H9 (cell line): ENCODE measurements at regions not wholly inside any gene's neighbourhood (a gene's known extent, or its start where the extent isn't known, plus 50 kb on each side); places are given as distances from the start of the nearest gene placed in this dataset.

Source experiments
- DNase-seq: peaks from one replicate; pipeline ENCODE4 v3.0.0-alpha.2; 2017
- H2AFZ ChIP-seq: one replicate; pipeline ENCODE4 v1.6.1; 2013; ENCODE audit warnings: mild to moderate bottlenecking, low read length, control low read depth, moderate library complexity
- H2AK5ac ChIP-seq: 2 replicates; pipeline ENCODE4 v1.6.1; 2013; ENCODE audit warnings: low read length, control low read depth, mixed read lengths; ENCODE audit not compliant: insufficient read length
- H2BK120ac ChIP-seq: one replicate; pipeline ENCODE4 v1.6.1; 2013; ENCODE audit warnings: low read depth, mild to moderate bottlenecking, low read length, control low read depth, inconsistent platforms; ENCODE audit not compliant: poor library complexity, severe bottlenecking
- H2BK12ac ChIP-seq: 2 replicates; pipeline ENCODE4 v1.6.1; 2013; ENCODE audit warnings: low read length, control low read depth, mixed read lengths, low read depth; ENCODE audit not compliant: insufficient read length
- H2BK15ac ChIP-seq: 2 replicates; pipeline ENCODE4 v1.6.1; 2013; ENCODE audit warnings: low read depth, low read length, control low read depth
- H2BK20ac ChIP-seq: one replicate; pipeline ENCODE4 v1.6.1; 2013; ENCODE audit warnings: low read depth, mild to moderate bottlenecking, low read length, control low read depth, inconsistent platforms; ENCODE audit not compliant: poor library complexity, severe bottlenecking
- H2BK5ac ChIP-seq: 2 replicates; pipeline ENCODE4 v1.6.1; 2013; ENCODE audit warnings: low read length, control low read depth, mixed read lengths; ENCODE audit not compliant: insufficient read length
- H3K14ac ChIP-seq: 2 replicates; pipeline ENCODE4 v1.6.1; 2013; ENCODE audit warnings: low read length, control low read depth; ENCODE audit not compliant: insufficient read depth
- H3K18ac ChIP-seq: 2 replicates; pipeline ENCODE4 v1.6.1; 2013; ENCODE audit warnings: low read depth, mild to moderate bottlenecking, mixed read lengths, low read length, control low read depth; ENCODE audit not compliant: insufficient read length
- H3K23ac ChIP-seq: 2 replicates; pipeline ENCODE4 v1.6.1; 2013; ENCODE audit warnings: low read length, control low read depth, mixed read lengths, low read depth; ENCODE audit not compliant: insufficient read length
- H3K23me2 ChIP-seq: 2 replicates; pipeline ENCODE4 v1.6.1; 2013; ENCODE audit warnings: low read depth, mild to moderate bottlenecking, mixed read lengths, low read length, control low read depth; ENCODE audit not compliant: insufficient read length, poor library complexity, severe bottlenecking
- H3K27ac ChIP-seq: 2 replicates; pipeline ENCODE4 v1.5.1; 2013; ENCODE audit warnings: low read length, control low read depth, mixed read lengths, low read depth; ENCODE audit not compliant: insufficient read length
- H3K27me3 ChIP-seq: 2 replicates; pipeline ENCODE4 v1.6.1; 2013; ENCODE audit warnings: low read length, control low read depth, inconsistent platforms; ENCODE audit not compliant: insufficient read depth
- H3K4ac ChIP-seq: 2 replicates; pipeline ENCODE4 v1.6.1; 2013; ENCODE audit warnings: low read depth, mild to moderate bottlenecking, control low read depth, inconsistent platforms, low read length, moderate library complexity
- H3K4me1 ChIP-seq: 2 replicates; pipeline ENCODE4 v1.6.1; 2013; ENCODE audit warnings: low read length, control low read depth, inconsistent platforms; ENCODE audit not compliant: insufficient read depth
- H3K4me2 ChIP-seq: 2 replicates; pipeline ENCODE4 v1.6.1; 2013; ENCODE audit warnings: low read length, control low read depth, mixed read lengths; ENCODE audit not compliant: insufficient read length, insufficient read depth
- H3K56ac ChIP-seq: 2 replicates; pipeline ENCODE4 v1.6.1; 2013; ENCODE audit warnings: low read depth, mild to moderate bottlenecking, mixed read lengths, low read length, control low read depth; ENCODE audit not compliant: insufficient read length
- H3K79me1 ChIP-seq: 2 replicates; pipeline ENCODE4 v1.6.1; 2013; ENCODE audit warnings: low read depth, mild to moderate bottlenecking, moderate library complexity, low read length, control low read depth, inconsistent platforms; ENCODE audit not compliant: insufficient read depth, poor library complexity, severe bottlenecking
- H3K79me2 ChIP-seq: 2 replicates; pipeline ENCODE4 v1.6.1; 2013; ENCODE audit warnings: low read length, control low read depth, inconsistent platforms; ENCODE audit not compliant: insufficient read depth
- H3K9ac ChIP-seq: 2 replicates; pipeline ENCODE4 v1.6.1; 2013; ENCODE audit warnings: low read length, control low read depth, mixed read lengths; ENCODE audit not compliant: insufficient read length; ENCODE audit errors: extremely low read depth
- H3K9me3 ChIP-seq: one replicate; pipeline ENCODE4 v1.6.1; 2013; ENCODE audit warnings: low read depth, low read length, inconsistent platforms; ENCODE audit not compliant: control insufficient read depth
- H3T11ph ChIP-seq: one replicate; pipeline ENCODE4 v1.6.1; 2013; ENCODE audit warnings: mild to moderate bottlenecking, low read length, control low read depth, inconsistent platforms
- H4K20me1 ChIP-seq: one replicate; pipeline ENCODE4 v1.6.1; 2013; ENCODE audit not compliant: control insufficient read depth, insufficient read length, insufficient read depth
- H4K5ac ChIP-seq: 2 replicates; pipeline ENCODE4 v1.6.1; 2013; ENCODE audit warnings: low read depth, mild to moderate bottlenecking, mixed read lengths, low read length, control low read depth; ENCODE audit not compliant: insufficient read length
- H4K8ac ChIP-seq: replicated peaks from 2 replicates; pipeline ENCODE4 v1.6.1; 2013; ENCODE audit warnings: low read length, control low read depth, mixed read lengths, low read depth; ENCODE audit not compliant: insufficient read length
- H4K91ac ChIP-seq: 2 replicates; pipeline ENCODE4 v1.6.1; 2013; ENCODE audit warnings: low read depth, mild to moderate bottlenecking, moderate library complexity, mixed read lengths, low read length, control low read depth; ENCODE audit not compliant: insufficient read length
- H3K27ac Mint-ChIP-seq, 3 experiments: 2 replicates in 2 of 3; 3 replicates in 1 of 3; pipeline ENCODE4 v1.8.0; 2020 to 2021; ENCODE audit warnings: mixed read lengths in 3 of 3, mild to moderate bottlenecking in 1 of 3, moderate library complexity in 1 of 3
- H3K27me3 Mint-ChIP-seq: 2 replicates; pipeline ENCODE4 v1.8.0; 2021; ENCODE audit warnings: low read depth, mild to moderate bottlenecking, moderate library complexity, mixed read lengths
- H3K36me3 Mint-ChIP-seq, 3 experiments: 2 replicates in 2 of 3; 3 replicates in 1 of 3; pipeline ENCODE4 v1.8.0; 2020 to 2021; ENCODE audit warnings: low read depth in 3 of 3, mixed read lengths in 3 of 3; ENCODE audit not compliant: insufficient read depth in 1 of 3
- H3K4me1 Mint-ChIP-seq, 2 experiments: 2 replicates each; pipeline ENCODE4 v1.8.0; 2020; ENCODE audit warnings: mixed read lengths in 2 of 2
- H3K4me3 Mint-ChIP-seq, 2 experiments: 2 replicates in 1 of 2; 3 replicates in 1 of 2; pipeline ENCODE4 v1.8.0; 2020 to 2021; ENCODE audit warnings: mild to moderate bottlenecking in 2 of 2, mixed read lengths in 2 of 2, moderate library complexity in 1 of 2
- H3K9me3 Mint-ChIP-seq, 2 experiments: 2 replicates in 1 of 2; 3 replicates in 1 of 2; pipeline ENCODE4 v1.8.0; 2020; ENCODE audit warnings: mild to moderate bottlenecking in 2 of 2, mixed read lengths in 2 of 2, moderate library complexity in 1 of 2
- WGBS: extraction: QIAGEN DNeasy Blood & Tissue Kit; methylation state at CpG from one replicate; pipeline ENCODE4 v1.1.7; 2013; ENCODE audit warnings: missing lambda C conversion rate, low lambda C conversion rate, mixed read lengths; ENCODE audit not compliant: insufficient read length; ENCODE audit errors: extremely low coverage; 5-methylcytosine and 5-hydroxymethylcytosine counted together
- TF ChIP-seq, protein P1 (sequence below): fragments of 200-600 bp; sonication (generic); conservative IDR thresholded peaks from 3 replicates; pipeline ENCODE4 v1.8.0; 2021; ENCODE audit warnings: antibody characterized with exemption, mild to moderate bottlenecking

DNA sequence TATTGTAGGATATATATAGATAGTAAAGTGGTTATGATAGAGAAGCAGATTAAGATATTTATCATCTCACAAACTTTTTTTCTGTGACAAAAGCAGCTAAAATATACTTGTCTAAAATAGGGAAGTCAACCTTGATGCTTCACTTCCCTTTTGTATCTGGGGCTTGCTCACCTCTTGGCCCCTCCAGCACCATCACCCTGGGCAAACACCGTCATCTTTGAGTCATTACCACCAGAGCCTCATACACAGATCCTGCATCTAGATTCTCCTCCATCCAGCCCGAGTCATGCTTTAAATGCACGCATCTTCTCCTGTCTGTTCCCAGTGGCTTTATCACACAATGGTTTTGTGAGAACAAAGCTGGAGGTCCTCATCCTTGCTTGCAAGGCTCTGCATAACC, 1062.7 kb upstream of the EEF2KMT start:
- TF ChIP-seq, protein P1, sequence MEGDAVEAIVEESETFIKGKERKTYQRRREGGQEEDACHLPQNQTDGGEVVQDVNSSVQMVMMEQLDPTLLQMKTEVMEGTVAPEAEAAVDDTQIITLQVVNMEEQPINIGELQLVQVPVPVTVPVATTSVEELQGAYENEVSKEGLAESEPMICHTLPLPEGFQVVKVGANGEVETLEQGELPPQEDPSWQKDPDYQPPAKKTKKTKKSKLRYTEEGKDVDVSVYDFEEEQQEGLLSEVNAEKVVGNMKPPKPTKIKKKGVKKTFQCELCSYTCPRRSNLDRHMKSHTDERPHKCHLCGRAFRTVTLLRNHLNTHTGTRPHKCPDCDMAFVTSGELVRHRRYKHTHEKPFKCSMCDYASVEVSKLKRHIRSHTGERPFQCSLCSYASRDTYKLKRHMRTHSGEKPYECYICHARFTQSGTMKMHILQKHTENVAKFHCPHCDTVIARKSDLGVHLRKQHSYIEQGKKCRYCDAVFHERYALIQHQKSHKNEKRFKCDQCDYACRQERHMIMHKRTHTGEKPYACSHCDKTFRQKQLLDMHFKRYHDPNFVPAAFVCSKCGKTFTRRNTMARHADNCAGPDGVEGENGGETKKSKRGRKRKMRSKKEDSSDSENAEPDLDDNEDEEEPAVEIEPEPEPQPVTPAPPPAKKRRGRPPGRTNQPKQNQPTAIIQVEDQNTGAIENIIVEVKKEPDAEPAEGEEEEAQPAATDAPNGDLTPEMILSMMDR: no peak
- Mint-ChIP-seq H3K9me3 (no peaks in the 10 kb centered on the region), H3K27ac (no peak overlapping the region), H3K4me1 (peaks cover 11 to 12% of the 10 kb centered on the region in 2 experiments), H3K4me3 (no peak overlapping the region), H3K27me3 (no peaks in the 10 kb centered on the region; the same call in 1 of the 2 replicates), H3K36me3 (no peaks in the 10 kb centered on the region)
- Histone ChIP-seq H3K4me2 (no peak overlapping the region), H2BK120ac (no peak overlapping the region), H3K14ac (no peak overlapping the region), H3K23me2 (no peaks in the 10 kb centered on the region), H2BK15ac (no peak overlapping the region), H4K5ac (no peak overlapping the region), H3K56ac (no peak overlapping the region), H4K91ac (no peak overlapping the region), H3K79me2 (no peaks in the 10 kb centered on the region), H2BK12ac (no peak overlapping the region), H3K9ac (no peak overlapping the region), H2BK5ac (no peak overlapping the region), H3K23ac (no peak overlapping the region), H2AFZ (no peak overlapping the region), H3K27me3 (no peaks in the 10 kb centered on the region), H3K4ac (no peak overlapping the region), H3K4me1 (no peaks in the 10 kb centered on the region; the same call in 1 of the 2 replicates), H3T11ph (no peak overlapping the region), H3K18ac (no peak overlapping the region), H3K79me1 (no peaks in the 10 kb centered on the region), H3K9me3 (no peaks in the 10 kb centered on the region), H2BK20ac (no peak overlapping the region), H2AK5ac (no peak overlapping the region), H4K8ac (no peak overlapping the region), H3K27ac (no peak overlapping the region), H4K20me1 (no peaks in the 10 kb centered on the region)
- WGBS: no CpG with 5 or more reads among the region's 3 CpGs
- no peak for DNase-seq
